H1 (cell line): ENCODE measurements at regions not wholly inside any gene's neighbourhood (a gene's known extent, or its start where the extent isn't known, plus 50 kb on each side); places are given as distances from the start of the nearest gene placed in this dataset.
A peak's percentile ranks its signal among the peaks of the same experiment; 100 is the strongest.

ENCODE experiments used
- CTCF ChIA-PET: fragments of 300-600 bp; sonication (Branson Sonifier 250); formaldehyde crosslinking; loops from one replicate; lab custom pipeline; 2021; ENCODE audit not compliant: partially characterized antibody; lab: Charles Lee
- POLR2A ChIA-PET: fragments of 300-600 bp; sonication (Branson Sonifier 250); formaldehyde crosslinking; loops from one replicate; lab custom pipeline; 2021; ENCODE audit warnings: inconsistent platforms; ENCODE audit not compliant: partially characterized antibody; lab: Charles Lee
- DNase-seq, 2 experiments: peaks; one replicate each; pipeline versions ENCODE4 v3.0.0 to v3.0.0-alpha.2; 2010 to 2022; ENCODE audit warnings: low spot score in 2 of 2, low read depth in 1 of 2, mixed read lengths in 1 of 2
- FAIRE-seq: peaks from 2 replicates; lab custom pipeline; 2011; peaks lifted over from hg19 to GRCh38; lab: Jason Lieb, UNC
- H2AFZ ChIP-seq: 2 replicates; pipeline ENCODE4 v1.8.1; 2012; ENCODE audit warnings: low read length, inconsistent platforms
- H2AK5ac ChIP-seq: 2 replicates; pipeline ENCODE4 v1.6.1; 2013; ENCODE audit warnings: low read depth, low read length
- H2BK120ac ChIP-seq: replicated peaks from 2 replicates; pipeline ENCODE3; 2013; ENCODE audit warnings: low read depth, low read length, inconsistent platforms
- H2BK12ac ChIP-seq: 2 replicates; pipeline ENCODE4 v1.6.1; 2013; ENCODE audit warnings: low read depth, low read length
- H2BK15ac ChIP-seq: 2 replicates; pipeline ENCODE4 v1.6.1; 2013; ENCODE audit warnings: low read length
- H2BK20ac ChIP-seq: 2 replicates; pipeline ENCODE4 v1.6.1; 2013; ENCODE audit warnings: low read length
- H2BK5ac ChIP-seq: 2 replicates; pipeline ENCODE4 v1.6.1; 2013; ENCODE audit warnings: low read depth, low read length
- H3K14ac ChIP-seq: 2 replicates; pipeline ENCODE4 v1.6.1; 2013; ENCODE audit warnings: inconsistent platforms; ENCODE audit not compliant: insufficient read length
- H3K18ac ChIP-seq: 2 replicates; pipeline ENCODE4 v1.6.1; 2013; ENCODE audit warnings: low read length; ENCODE audit errors: extremely low read depth
- H3K23ac ChIP-seq: 2 replicates; pipeline ENCODE4 v1.6.1; 2013; ENCODE audit warnings: inconsistent platforms; ENCODE audit not compliant: insufficient read length
- H3K23me2 ChIP-seq: 2 replicates; pipeline ENCODE4 v1.6.1; 2013; ENCODE audit warnings: low read depth, low read length
- H3K27ac ChIP-seq: 2 replicates; pipeline ENCODE4 v1.6.1; 2011; ENCODE audit warnings: low read depth, low read length, inconsistent platforms
- H3K27me3 ChIP-seq, 4 experiments: replicated peaks in 1 of 4; 1 replicate in 1 of 4; 2 replicates in 3 of 4; pipeline versions ENCODE4 v1.6.1 to v1.8.1; 2011 to 2013; ENCODE audit warnings: low read length in 3 of 4, mild to moderate bottlenecking in 3 of 4, inconsistent platforms in 2 of 4, mixed read lengths in 2 of 4, moderate library complexity in 1 of 4; ENCODE audit not compliant: control insufficient read depth in 3 of 4, insufficient read depth in 3 of 4; ENCODE audit errors: extremely low read depth in 1 of 4
- H3K36me3 ChIP-seq, 4 experiments: 2 replicates each; pipeline versions ENCODE4 v1.6.1 to v1.8.1; 2011 to 2013; ENCODE audit warnings: mild to moderate bottlenecking in 4 of 4, low read length in 3 of 4, moderate library complexity in 2 of 4, control low read depth in 1 of 4, inconsistent platforms in 1 of 4; ENCODE audit not compliant: insufficient read depth in 4 of 4, control insufficient read depth in 2 of 4
- H3K4ac ChIP-seq: replicated peaks from 2 replicates; pipeline ENCODE3; 2013; ENCODE audit warnings: low read length, low read depth, mixed read lengths, inconsistent platforms; ENCODE audit not compliant: insufficient read length
- H3K4me1 ChIP-seq, 4 experiments: replicated peaks in 1 of 4; 1 replicate in 1 of 4; 2 replicates in 3 of 4; pipeline versions ENCODE4 v1.6.1 to v1.8.1; 2011 to 2013; ENCODE audit warnings: low read length in 3 of 4, inconsistent platforms in 2 of 4, mixed read lengths in 1 of 4; ENCODE audit not compliant: insufficient read depth in 4 of 4, control insufficient read depth in 3 of 4
- H3K4me2 ChIP-seq, 2 experiments: 2 replicates each; pipeline versions ENCODE4 v1.6.1 to v1.8.1; 2011 to 2013; ENCODE audit warnings: low read depth in 2 of 2, low read length in 2 of 2, control low read depth in 1 of 2, inconsistent platforms in 1 of 2, mild to moderate bottlenecking in 1 of 2; ENCODE audit not compliant: insufficient read depth in 1 of 2
- H3K4me3 ChIP-seq, 4 experiments: fragments of 200-600, 300-600 bp in 1 of 4; sonication (generic), shearing (Covaris generic), sonication (Bioruptor Twin) in 1 of 4; 2 replicates each; pipeline versions ENCODE4 v1.5.1 to v1.8.1; 2011 to 2016; ENCODE audit warnings: low read length in 4 of 4, low read depth in 3 of 4, control low read depth in 2 of 4, inconsistent platforms in 2 of 4, mild to moderate bottlenecking in 2 of 4, mixed read lengths in 1 of 4, moderate library complexity in 1 of 4; ENCODE audit not compliant: insufficient read depth in 2 of 4; ENCODE audit errors: extremely low read depth in 1 of 4
- H3K56ac ChIP-seq: replicated peaks from 2 replicates; pipeline ENCODE3; 2013; ENCODE audit warnings: low read depth, mild to moderate bottlenecking, mixed read lengths, low read length, inconsistent platforms; ENCODE audit not compliant: insufficient read length
- H3K79me1 ChIP-seq: 2 replicates; pipeline ENCODE4 v1.6.1; 2013; ENCODE audit warnings: low read depth, low read length, control low read depth
- H3K79me2 ChIP-seq, 2 experiments: 2 replicates each; pipeline versions ENCODE4 v1.6.1 to v1.8.1; 2012 to 2013; ENCODE audit warnings: low read length in 2 of 2, mild to moderate bottlenecking in 2 of 2, inconsistent platforms in 1 of 2; ENCODE audit not compliant: insufficient read depth in 2 of 2, control insufficient read depth in 1 of 2
- H3K9ac ChIP-seq, 4 experiments: replicated peaks in 1 of 4; 1 replicate in 1 of 4; 2 replicates in 3 of 4; pipeline versions ENCODE4 v1.6.1 to v1.8.1; 2011 to 2013; ENCODE audit warnings: low read depth in 3 of 4, low read length in 3 of 4, control low read depth in 2 of 4, mild to moderate bottlenecking in 2 of 4, moderate library complexity in 2 of 4, inconsistent platforms in 1 of 4; ENCODE audit errors: extremely low read depth in 1 of 4
- H3K9me3 ChIP-seq, 2 experiments: 2 replicates each; pipeline versions ENCODE4 v1.6.1 to v1.8.1; 2012 to 2013; ENCODE audit warnings: mild to moderate bottlenecking in 2 of 2, moderate library complexity in 2 of 2, control low read depth in 1 of 2, inconsistent platforms in 1 of 2, low read depth in 1 of 2, low read length in 1 of 2, mixed read lengths in 1 of 2; ENCODE audit not compliant: insufficient read depth in 2 of 2
- H4K20me1 ChIP-seq, 2 experiments: replicated peaks in 1 of 2; 2 replicates each; pipeline versions ENCODE3 to v1.8.1; 2011 to 2013; ENCODE audit warnings: inconsistent platforms in 2 of 2, low read length in 2 of 2, mild to moderate bottlenecking in 1 of 2; ENCODE audit not compliant: insufficient read depth in 2 of 2, control insufficient read depth in 1 of 2
- H4K5ac ChIP-seq: 2 replicates; pipeline ENCODE4 v1.6.1; 2013; ENCODE audit warnings: low read length, low read depth, mixed read lengths, inconsistent platforms; ENCODE audit not compliant: insufficient read length
- H4K8ac ChIP-seq: 2 replicates; pipeline ENCODE4 v1.8.0; 2013; ENCODE audit warnings: mild to moderate bottlenecking, moderate library complexity, low read length, inconsistent platforms; ENCODE audit not compliant: insufficient read depth; ENCODE audit errors: extremely low read depth
- H4K91ac ChIP-seq: replicated peaks from 2 replicates; pipeline ENCODE3; 2013; ENCODE audit warnings: low read length, mixed read lengths, inconsistent platforms; ENCODE audit not compliant: insufficient read length
- GABPA ChIP-seq: IDR thresholded peaks from 2 replicates; pipeline ENCODE4 v1.6.1; 2011; ENCODE audit warnings: mild to moderate bottlenecking, low read length, moderate library complexity, borderline replicate concordance; ENCODE audit not compliant: insufficient read depth
- RFX5 ChIP-seq: IDR thresholded peaks from 2 replicates; pipeline ENCODE4 v1.6.1; 2011; ENCODE audit warnings: low read depth, low read length, improper control_type of control experiment, borderline replicate concordance
- WGBS, 2 experiments: shearing (Covaris generic) in 1 of 2; methylation state at CpG; one replicate each; pipeline versions ENCODE4 v1.1.6 to v1.1.7; 2013 to 2015; ENCODE audit warnings: low lambda C conversion rate in 2 of 2, mixed read lengths in 2 of 2, inconsistent platforms in 1 of 2, low coverage in 1 of 2, missing lambda C conversion rate in 1 of 2; ENCODE audit not compliant: insufficient replicate concordance in 2 of 2, insufficient coverage in 1 of 2, insufficient read length in 1 of 2; ENCODE audit errors: extremely low coverage in 1 of 2, missing lambda C conversion rate in 1 of 2; 5-methylcytosine and 5-hydroxymethylcytosine counted together

- Histone ChIP-seq H2BK20ac (no peak overlapping the region), H2BK120ac (no peak overlapping the region), H3K36me3 (no peaks in the 10 kb centered on the region), H4K20me1 (no peaks in the 10 kb centered on the region), H3K27me3 (no peaks in the 10 kb centered on the region; a peak in 1 of 7 replicates), H3K18ac (no peak overlapping the region), H3K4ac (no peak overlapping the region), H4K5ac (no peak overlapping the region), H3K79me2 (no peaks in the 10 kb centered on the region), H3K9ac (no peak overlapping the region), H3K4me3 (no peak overlapping the region), H3K14ac (no peak overlapping the region), H2BK12ac (peak overlapping the region; percentile 50; the same call in 1 of the 2 replicates), H3K56ac (no peak overlapping the region), H3K4me2 (no peak overlapping the region), H3K23me2 (no peaks in the 10 kb centered on the region), H2BK5ac (no peak overlapping the region), H3K4me1 (no peaks in the 10 kb centered on the region), H2AFZ (no peak overlapping the region), H4K8ac (no peak overlapping the region; the same call in 1 of the 2 replicates), H3K79me1 (no peaks in the 10 kb centered on the region), H2BK15ac (no peak overlapping the region), H3K9me3 (no peaks in the 10 kb centered on the region), H2AK5ac (no peak overlapping the region), H4K91ac (peak overlapping the region; percentile 37), H3K23ac (no peak overlapping the region), H3K27ac (no peak overlapping the region)
- DNase-seq (no peak), FAIRE-seq (no peak)
- WGBS, 2 experiments: 94% methylated on average over 13 of the region's 13 CpGs; no CpG with 5 or more reads in 1 of the 2 experiments
- ChIA-PET POLR2A (interaction anchor here (0.7 kb wide), 1 partner anchor 141 kb away, joined by 3 read pairs; no protein-coding TSS in a partner anchor), CTCF (interaction anchor here (0.7 to 1.5 kb wide), 3 partner anchors 9 to 40 kb away, joined by 3 to 6 read pairs (median 4); no protein-coding TSS in a partner anchor)
- TF ChIP-seq RFX5: no peak
- no peak for TF ChIP-seq GABPA
Observed at GRCh38 chr16:26605626-26606271, 461.0 kb upstream of the C16orf82 start.
